HEK293 (cell line): ENCODE measurements at regions not wholly inside any gene's neighbourhood (a gene's known extent, or its start where the extent isn't known, plus 50 kb on each side); places are given as distances from the start of the nearest gene placed in this dataset.

ENCODE experiments used
- CTCF ChIA-PET: fragments of 350-600 bp; formaldehyde crosslinking; extraction: SDS; loops from one replicate; lab custom pipeline; 2021; ENCODE audit warnings: antibody characterized with exemption; lab: Yijun Ruan, JAX
- POLR2A ChIA-PET: fragments of 300-600 bp; formaldehyde crosslinking; extraction: SDS; loops from one replicate; lab custom pipeline; 2020; ENCODE audit warnings: antibody characterized with exemption, inconsistent platforms; lab: Yijun Ruan, JAX
- H3K27ac ChIP-seq: fragments of 200-500 bp; sonication (Bioruptor generic); 2 replicates; pipeline ENCODE4 v1.5.1; 2014; ENCODE audit warnings: low read depth, low read length, control low read depth, inconsistent platforms; ENCODE audit errors: extremely low read depth
- H3K36me3 ChIP-seq, 2 experiments: fragments of 200-500 bp in 1 of 2; sonication (Bioruptor generic) in 1 of 2; 1 replicate in 1 of 2; 2 replicates in 1 of 2; pipeline ENCODE4 v1.5.1; 2014 to 2017; ENCODE audit warnings: inconsistent platforms in 2 of 2, low read length in 2 of 2; ENCODE audit not compliant: control insufficient read depth in 2 of 2, insufficient read depth in 1 of 2
- H3K4me1 ChIP-seq: fragments of 200-500 bp; sonication (Bioruptor generic); 2 replicates; pipeline ENCODE4 v1.5.1; 2014; ENCODE audit warnings: mild to moderate bottlenecking, low read length, inconsistent platforms; ENCODE audit not compliant: control insufficient read depth, insufficient read depth
- H3K4me3 ChIP-seq: 2 replicates; pipeline ENCODE4 v1.5.1; 2011; ENCODE audit warnings: low read depth, mild to moderate bottlenecking, control low read depth, low read length, moderate library complexity
- H3K9me3 ChIP-seq: fragments of 200-500 bp; sonication (Bioruptor generic); 2 replicates; pipeline ENCODE4 v1.5.1; 2014; ENCODE audit warnings: low read depth, low read length, inconsistent platforms; ENCODE audit not compliant: control insufficient read depth, insufficient read depth
- GLI4 ChIP-seq: fragments of 450-650 bp; formaldehyde crosslinking; IDR thresholded peaks from 2 replicates; pipeline ENCODE4 v1.5.1; 2016; ENCODE audit warnings: missing biosample characterization, missing genetic modification characterization
- IKZF3 ChIP-seq: fragments of 450-650 bp; IDR thresholded peaks from 2 replicates; pipeline ENCODE4 v1.5.0; 2018; ENCODE audit warnings: missing biosample characterization, mild to moderate bottlenecking, missing genetic modification characterization, moderate library complexity
- PRDM6 ChIP-seq: fragments of 450-650 bp; formaldehyde crosslinking; IDR thresholded peaks from 2 replicates; pipeline ENCODE4 v1.5.1; 2017; ENCODE audit warnings: missing biosample characterization, missing genetic modification characterization
- SETDB1 ChIP-seq: IDR thresholded peaks from one replicate; pipeline ENCODE4 v1.6.1; 2017; ENCODE audit warnings: mild to moderate bottlenecking, low read length, moderate library complexity, mixed read lengths; ENCODE audit not compliant: insufficient read length
- TRIM28 ChIP-seq: IDR thresholded peaks from 2 replicates; pipeline ENCODE4 v1.6.1; 2011; ENCODE audit warnings: low read length, control low read depth, borderline replicate concordance
- ZBTB20 ChIP-seq: fragments of 450-650 bp; formaldehyde crosslinking; IDR thresholded peaks from 2 replicates; pipeline ENCODE4 v1.5.1; 2016; ENCODE audit warnings: missing biosample characterization, missing genetic modification characterization
- ZNF112 ChIP-seq: fragments of 450-650 bp; formaldehyde crosslinking; IDR thresholded peaks from 2 replicates; pipeline ENCODE4 v1.5.0; 2017; ENCODE audit warnings: missing biosample characterization, missing genetic modification characterization
- ZNF138 ChIP-seq: fragments of 450-650 bp; formaldehyde crosslinking; IDR thresholded peaks from 2 replicates; pipeline ENCODE4 v1.5.1; 2016; ENCODE audit warnings: missing biosample characterization, missing genetic modification characterization, borderline replicate concordance
- ZNF19 ChIP-seq: fragments of 450-650 bp; formaldehyde crosslinking; IDR thresholded peaks from 2 replicates; pipeline ENCODE4; 2016; ENCODE audit warnings: missing biosample characterization, missing genetic modification characterization, low read depth
- ZNF211 ChIP-seq: fragments of 450-650 bp; formaldehyde crosslinking; IDR thresholded peaks from 2 replicates; pipeline ENCODE4 v1.5.1; 2016; ENCODE audit warnings: low read depth, missing biosample characterization, missing genetic modification characterization
- ZNF366 ChIP-seq: fragments of 450-650 bp; formaldehyde crosslinking; conservative IDR thresholded peaks from 2 replicates; pipeline ENCODE4 v1.5.1; 2016; ENCODE audit warnings: missing biosample characterization, missing genetic modification characterization
- ZNF624 ChIP-seq: fragments of 450-650 bp; formaldehyde crosslinking; IDR thresholded peaks from 2 replicates; pipeline ENCODE4 v1.5.1; 2017; ENCODE audit warnings: missing biosample characterization, missing genetic modification characterization
- ZNF664 ChIP-seq: fragments of 450-650 bp; formaldehyde crosslinking; IDR thresholded peaks from 2 replicates; pipeline ENCODE4 v1.5.1; 2016; ENCODE audit warnings: missing biosample characterization, missing genetic modification characterization
- ZNF76 ChIP-seq: fragments of 450-650 bp; formaldehyde crosslinking; IDR thresholded peaks from 2 replicates; pipeline ENCODE4; 2016; ENCODE audit warnings: low read depth, missing biosample characterization, missing genetic modification characterization, borderline replicate concordance
- ZNF777 ChIP-seq: fragments of 450-650 bp; formaldehyde crosslinking; IDR thresholded peaks from 2 replicates; pipeline ENCODE4 v1.5.1; 2017; ENCODE audit warnings: missing biosample characterization, missing genetic modification characterization, borderline replicate concordance
- ZSCAN16 ChIP-seq: fragments of 450-650 bp; formaldehyde crosslinking; IDR thresholded peaks from 2 replicates; pipeline ENCODE4 v1.5.1; 2016; ENCODE audit warnings: missing biosample characterization, missing genetic modification characterization
- TF ChIP-seq, protein P1 (sequence below): fragments of 450-650 bp; formaldehyde crosslinking; IDR thresholded peaks from 2 replicates; pipeline ENCODE4 v1.5.1; 2016; ENCODE audit warnings: missing biosample characterization, missing genetic modification characterization, borderline replicate concordance
- TF ChIP-seq, protein P2 (sequence below): fragments of 450-650 bp; formaldehyde crosslinking; IDR thresholded peaks from 2 replicates; pipeline ENCODE4 v1.5.1; 2016; ENCODE audit warnings: missing biosample characterization, missing genetic modification characterization
- TF ChIP-seq, protein P3 (sequence below): fragments of 450-650 bp; formaldehyde crosslinking; IDR thresholded peaks from 2 replicates; pipeline ENCODE4 v1.5.1; 2016; ENCODE audit warnings: missing biosample characterization, missing genetic modification characterization
- TF ChIP-seq, protein P4 (sequence below): fragments of 450-650 bp; formaldehyde crosslinking; IDR thresholded peaks from 2 replicates; pipeline ENCODE4 v1.5.1; 2016; ENCODE audit warnings: missing biosample characterization, missing genetic modification characterization

GRCh38 chr4:114286262-114286810 lies 306.9 kb upstream of the ARSJ start (continued):
- TF ChIP-seq, protein P1, sequence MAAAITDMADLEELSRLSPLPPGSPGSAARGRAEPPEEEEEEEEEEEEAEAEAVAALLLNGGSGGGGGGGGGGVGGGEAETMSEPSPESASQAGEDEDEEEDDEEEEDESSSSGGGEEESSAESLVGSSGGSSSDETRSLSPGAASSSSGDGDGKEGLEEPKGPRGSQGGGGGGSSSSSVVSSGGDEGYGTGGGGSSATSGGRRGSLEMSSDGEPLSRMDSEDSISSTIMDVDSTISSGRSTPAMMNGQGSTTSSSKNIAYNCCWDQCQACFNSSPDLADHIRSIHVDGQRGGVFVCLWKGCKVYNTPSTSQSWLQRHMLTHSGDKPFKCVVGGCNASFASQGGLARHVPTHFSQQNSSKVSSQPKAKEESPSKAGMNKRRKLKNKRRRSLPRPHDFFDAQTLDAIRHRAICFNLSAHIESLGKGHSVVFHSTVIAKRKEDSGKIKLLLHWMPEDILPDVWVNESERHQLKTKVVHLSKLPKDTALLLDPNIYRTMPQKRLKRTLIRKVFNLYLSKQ (tag by site-specific recombination), result no peak
- TF ChIP-seq GLI4 (no peak), ZBTB20 (tag by site-specific recombination) (no peak), ZNF366 (no peak)

- H3K4me1 ChIP-seq, result no peaks in the 10 kb centered on the region
- H3K36me3 ChIP-seq, result no peaks in the 10 kb centered on the region
- H3K4me3 ChIP-seq, result no peak overlapping the region
- CTCF ChIA-PET, result no interaction called here
- H3K9me3 ChIP-seq, result no peaks in the 10 kb centered on the region
- no peak overlapping the region for H3K27ac ChIP-seq
- TF ChIP-seq ZNF19 (tag by site-specific recombination), result no peak
- TF ChIP-seq ZNF624 (tag by site-specific recombination), result no peak
- no peak for TF ChIP-seq ZNF76 (tag by site-specific recombination)
- no peak for TF ChIP-seq IKZF3 (tag by site-specific recombination)
- TF ChIP-seq ZNF664 (tag by site-specific recombination), result no peak
- TF ChIP-seq, protein P2, sequence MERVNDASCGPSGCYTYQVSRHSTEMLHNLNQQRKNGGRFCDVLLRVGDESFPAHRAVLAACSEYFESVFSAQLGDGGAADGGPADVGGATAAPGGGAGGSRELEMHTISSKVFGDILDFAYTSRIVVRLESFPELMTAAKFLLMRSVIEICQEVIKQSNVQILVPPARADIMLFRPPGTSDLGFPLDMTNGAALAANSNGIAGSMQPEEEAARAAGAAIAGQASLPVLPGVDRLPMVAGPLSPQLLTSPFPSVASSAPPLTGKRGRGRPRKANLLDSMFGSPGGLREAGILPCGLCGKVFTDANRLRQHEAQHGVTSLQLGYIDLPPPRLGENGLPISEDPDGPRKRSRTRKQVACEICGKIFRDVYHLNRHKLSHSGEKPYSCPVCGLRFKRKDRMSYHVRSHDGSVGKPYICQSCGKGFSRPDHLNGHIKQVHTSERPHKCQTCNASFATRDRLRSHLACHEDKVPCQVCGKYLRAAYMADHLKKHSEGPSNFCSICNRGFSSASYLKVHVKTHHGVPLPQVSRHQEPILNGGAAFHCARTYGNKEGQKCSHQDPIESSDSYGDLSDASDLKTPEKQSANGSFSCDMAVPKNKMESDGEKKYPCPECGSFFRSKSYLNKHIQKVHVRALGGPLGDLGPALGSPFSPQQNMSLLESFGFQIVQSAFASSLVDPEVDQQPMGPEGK (tag by site-specific recombination), result no peak
- POLR2A ChIA-PET, result no interaction called here
Measured at GRCh38 chr4:114287079-114287696, 307.7 kb upstream of the ARSJ start.

GRCh38 chr4:114296126-114296525 lies 302.5 kb upstream of the UGT8 start:
- CTCF ChIA-PET, result no interaction called here
- H3K36me3 ChIP-seq, result no peaks in the 10 kb centered on the region
- no peak overlapping the region for H3K27ac ChIP-seq
- no peak overlapping the region for H3K4me3 ChIP-seq
- H3K9me3 ChIP-seq, result no peaks in the 10 kb centered on the region
- POLR2A ChIA-PET, result no interaction called here
- H3K4me1 ChIP-seq, result no peaks in the 10 kb centered on the region
- TF ChIP-seq, protein P3, sequence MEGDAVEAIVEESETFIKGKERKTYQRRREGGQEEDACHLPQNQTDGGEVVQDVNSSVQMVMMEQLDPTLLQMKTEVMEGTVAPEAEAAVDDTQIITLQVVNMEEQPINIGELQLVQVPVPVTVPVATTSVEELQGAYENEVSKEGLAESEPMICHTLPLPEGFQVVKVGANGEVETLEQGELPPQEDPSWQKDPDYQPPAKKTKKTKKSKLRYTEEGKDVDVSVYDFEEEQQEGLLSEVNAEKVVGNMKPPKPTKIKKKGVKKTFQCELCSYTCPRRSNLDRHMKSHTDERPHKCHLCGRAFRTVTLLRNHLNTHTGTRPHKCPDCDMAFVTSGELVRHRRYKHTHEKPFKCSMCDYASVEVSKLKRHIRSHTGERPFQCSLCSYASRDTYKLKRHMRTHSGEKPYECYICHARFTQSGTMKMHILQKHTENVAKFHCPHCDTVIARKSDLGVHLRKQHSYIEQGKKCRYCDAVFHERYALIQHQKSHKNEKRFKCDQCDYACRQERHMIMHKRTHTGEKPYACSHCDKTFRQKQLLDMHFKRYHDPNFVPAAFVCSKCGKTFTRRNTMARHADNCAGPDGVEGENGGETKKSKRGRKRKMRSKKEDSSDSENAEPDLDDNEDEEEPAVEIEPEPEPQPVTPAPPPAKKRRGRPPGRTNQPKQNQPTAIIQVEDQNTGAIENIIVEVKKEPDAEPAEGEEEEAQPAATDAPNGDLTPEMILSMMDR (tag by site-specific recombination), result no peak
- TF ChIP-seq SETDB1 (no peak), ZNF211 (tag by site-specific recombination) (no peak), ZSCAN16 (no peak), ZNF138 (tag by site-specific recombination) (no peak), TRIM28 (no peak), PRDM6 (tag by site-specific recombination) (no peak), ZNF112 (tag by site-specific recombination) (no peak), ZNF777 (tag by site-specific recombination) (no peak)
- TF ChIP-seq, protein P4, sequence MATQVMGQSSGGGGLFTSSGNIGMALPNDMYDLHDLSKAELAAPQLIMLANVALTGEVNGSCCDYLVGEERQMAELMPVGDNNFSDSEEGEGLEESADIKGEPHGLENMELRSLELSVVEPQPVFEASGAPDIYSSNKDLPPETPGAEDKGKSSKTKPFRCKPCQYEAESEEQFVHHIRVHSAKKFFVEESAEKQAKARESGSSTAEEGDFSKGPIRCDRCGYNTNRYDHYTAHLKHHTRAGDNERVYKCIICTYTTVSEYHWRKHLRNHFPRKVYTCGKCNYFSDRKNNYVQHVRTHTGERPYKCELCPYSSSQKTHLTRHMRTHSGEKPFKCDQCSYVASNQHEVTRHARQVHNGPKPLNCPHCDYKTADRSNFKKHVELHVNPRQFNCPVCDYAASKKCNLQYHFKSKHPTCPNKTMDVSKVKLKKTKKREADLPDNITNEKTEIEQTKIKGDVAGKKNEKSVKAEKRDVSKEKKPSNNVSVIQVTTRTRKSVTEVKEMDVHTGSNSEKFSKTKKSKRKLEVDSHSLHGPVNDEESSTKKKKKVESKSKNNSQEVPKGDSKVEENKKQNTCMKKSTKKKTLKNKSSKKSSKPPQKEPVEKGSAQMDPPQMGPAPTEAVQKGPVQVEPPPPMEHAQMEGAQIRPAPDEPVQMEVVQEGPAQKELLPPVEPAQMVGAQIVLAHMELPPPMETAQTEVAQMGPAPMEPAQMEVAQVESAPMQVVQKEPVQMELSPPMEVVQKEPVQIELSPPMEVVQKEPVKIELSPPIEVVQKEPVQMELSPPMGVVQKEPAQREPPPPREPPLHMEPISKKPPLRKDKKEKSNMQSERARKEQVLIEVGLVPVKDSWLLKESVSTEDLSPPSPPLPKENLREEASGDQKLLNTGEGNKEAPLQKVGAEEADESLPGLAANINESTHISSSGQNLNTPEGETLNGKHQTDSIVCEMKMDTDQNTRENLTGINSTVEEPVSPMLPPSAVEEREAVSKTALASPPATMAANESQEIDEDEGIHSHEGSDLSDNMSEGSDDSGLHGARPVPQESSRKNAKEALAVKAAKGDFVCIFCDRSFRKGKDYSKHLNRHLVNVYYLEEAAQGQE (tag by site-specific recombination), result no peak
- TF ChIP-seq, protein P2 (tag by site-specific recombination), result no peak
